ENCODE measurements at regions not wholly inside any gene's neighbourhood (a gene's known extent, or its start where the extent isn't known, plus 50 kb on each side); places are given as distances from the start of the nearest gene placed in this dataset.

DNA sequence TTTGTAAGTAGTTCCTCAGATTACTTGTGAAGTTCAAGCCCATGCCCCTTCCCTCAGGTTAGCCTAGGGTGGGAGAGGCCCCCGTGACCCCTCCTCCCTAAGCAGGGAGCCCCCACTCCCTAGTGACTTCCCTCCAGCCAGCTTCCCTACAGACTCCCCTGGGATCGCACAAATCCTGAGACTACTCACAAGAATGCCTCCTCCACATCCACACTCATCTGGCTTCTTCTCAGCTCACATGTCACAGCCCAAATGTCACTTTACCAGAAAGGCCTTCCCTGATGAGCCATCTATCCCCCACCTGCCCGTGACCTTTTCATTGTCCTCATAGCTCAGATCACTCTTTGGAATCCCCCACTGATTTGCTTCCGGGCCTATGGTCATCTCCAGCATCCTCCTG lies 96.7 kb upstream of the ARAP3 start:
- no peak overlapping the region for H3K4me3 Mint-ChIP-seq
- H3K27ac Mint-ChIP-seq, result no peak overlapping the region
- no peak for DNase-seq
- no peaks in the 10 kb centered on the region for H3K36me3 Mint-ChIP-seq (ENCODE audit: low read depth)
- H3K27me3 Mint-ChIP-seq (ENCODE audit: insufficient read depth), result peaks cover 60% of the 10 kb centered on the region
- H3K4me1 Mint-ChIP-seq (ENCODE audit: low read depth), result no peaks in the 10 kb centered on the region
- H3K9me3 Mint-ChIP-seq, result no peaks in the 10 kb centered on the region
- no peak for TF ChIP-seq CTCF (IDR thresholded peaks at IDR 0.05)

DNA sequence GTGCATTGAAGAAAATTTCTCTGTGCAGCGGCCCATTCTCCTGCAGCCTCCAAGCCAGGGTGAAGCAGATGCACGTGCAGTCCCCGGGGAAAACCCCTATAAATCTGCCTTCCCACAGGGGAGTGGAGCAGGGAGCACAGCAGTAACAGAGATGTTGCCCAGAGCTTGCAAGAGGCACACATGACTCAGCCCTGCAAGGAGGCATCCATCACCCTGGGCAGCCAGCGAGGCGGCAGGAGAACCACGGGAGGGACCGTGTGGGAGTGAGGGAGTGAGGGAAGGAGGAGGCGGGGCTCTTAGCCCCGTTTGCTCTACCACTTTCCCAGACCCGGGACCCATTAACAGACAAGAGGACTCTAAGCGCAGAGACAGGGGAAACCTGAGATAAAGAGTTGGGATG lies 96.2 kb upstream of the ARAP3 start:
- Mint-ChIP-seq H3K4me3 (no peak overlapping the region), H3K27me3 (ENCODE audit: insufficient read depth) (peaks cover 60% of the 10 kb centered on the region), H3K4me1 (ENCODE audit: low read depth) (no peaks in the 10 kb centered on the region), H3K9me3 (no peaks in the 10 kb centered on the region), H3K36me3 (ENCODE audit: low read depth) (no peaks in the 10 kb centered on the region), H3K27ac (no peak overlapping the region)
- no peak for DNase-seq
- TF ChIP-seq CTCF (IDR thresholded peaks at IDR 0.05), result no peak

- DNase-seq, result no peak
- Mint-ChIP-seq H3K4me3 (no peak overlapping the region), H3K9me3 (no peaks in the 10 kb centered on the region), H3K27ac (no peak overlapping the region), H3K27me3 (ENCODE audit: insufficient read depth) (peaks cover 60% of the 10 kb centered on the region), H3K36me3 (ENCODE audit: low read depth) (no peaks in the 10 kb centered on the region), H3K4me1 (ENCODE audit: low read depth) (no peaks in the 10 kb centered on the region)
- TF ChIP-seq CTCF (IDR thresholded peaks at IDR 0.05), result no peak
Observed at GRCh38 chr5:141777711-141778110, 95.7 kb upstream of the ARAP3 start.

DNA sequence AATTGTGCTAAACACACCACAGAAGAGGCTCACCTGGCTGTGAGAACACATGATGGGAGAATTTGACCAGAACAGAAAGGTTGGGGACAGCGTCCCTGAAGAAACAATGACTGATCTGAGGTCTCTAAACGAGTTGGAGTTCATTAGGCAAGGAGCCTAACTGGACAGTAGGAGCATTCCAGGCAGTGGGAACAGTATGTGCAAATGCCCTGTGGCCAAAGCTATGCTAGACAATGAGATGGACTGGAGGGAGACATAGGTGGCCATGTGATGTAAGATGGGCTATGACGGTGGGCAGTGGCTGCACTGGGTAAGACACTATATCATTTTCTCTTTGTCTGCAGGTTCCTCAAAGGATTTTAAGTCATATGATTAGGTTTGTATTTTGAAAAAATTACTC lies 95.1 kb upstream of the ARAP3 start:
- TF ChIP-seq CTCF (IDR thresholded peaks at IDR 0.05), result no peak
- Mint-ChIP-seq H3K4me3 (no peak overlapping the region), H3K36me3 (ENCODE audit: low read depth) (no peaks in the 10 kb centered on the region), H3K4me1 (ENCODE audit: low read depth) (peaks cover 5% of the 10 kb centered on the region), H3K27ac (no peak overlapping the region), H3K27me3 (ENCODE audit: insufficient read depth) (peaks cover 61% of the 10 kb centered on the region), H3K9me3 (no peaks in the 10 kb centered on the region)
- no peak for DNase-seq

GRCh38 chr5:141773779-141774562 lies 91.9 kb upstream of the ARAP3 start:
- no peaks in the 10 kb centered on the region for H3K9me3 Mint-ChIP-seq
- H3K4me3 Mint-ChIP-seq, result no peak overlapping the region
- TF ChIP-seq CTCF (IDR thresholded peaks at IDR 0.05), result no peak
- no peak for DNase-seq
- peaks cover 48% of the 10 kb centered on the region for H3K27me3 Mint-ChIP-seq (ENCODE audit: insufficient read depth)
- H3K27ac Mint-ChIP-seq, result no peak overlapping the region
- no peaks in the 10 kb centered on the region for H3K36me3 Mint-ChIP-seq (ENCODE audit: low read depth)
- H3K4me1 Mint-ChIP-seq (ENCODE audit: low read depth), result peaks cover 9% of the 10 kb centered on the region

Data from HFFc6 (cell line).